B cell (primary cell): ENCODE measurements at regions not wholly inside any gene's neighbourhood (a gene's known extent, or its start where the extent isn't known, plus 50 kb on each side); places are given as distances from the start of the nearest gene placed in this dataset.

Experiments used
- ATAC-seq: fragments of 200-7000 bp; cut with Tn5 transposase; one replicate; pipeline ENCODE4 v1.10.0; 2021; ENCODE audit warnings: low read depth, mild to moderate bottlenecking, moderate number of reproducible peaks, moderate library complexity
- CTCF ChIA-PET: fragments of 350-600 bp; sonication (Branson Sonifier 250); formaldehyde crosslinking; loops from one replicate; lab custom pipeline; 2021; ENCODE audit warnings: antibody characterized with exemption, inconsistent platforms; lab: Charles Lee
- POLR2A ChIA-PET: fragments of 350-600 bp; sonication (Branson Sonifier 250); formaldehyde crosslinking; loops from one replicate; lab custom pipeline; 2021; ENCODE audit warnings: antibody characterized with exemption; lab: Charles Lee
- DNase-seq: peaks from one replicate; pipeline ENCODE4 v3.0.0; 2013
- H2AFZ ChIP-seq: 2 replicates; pipeline ENCODE4 v1.6.1; 2012; ENCODE audit warnings: mild to moderate bottlenecking, low read depth, low read length; ENCODE audit not compliant: insufficient read depth, poor library complexity, severe bottlenecking
- H3K27ac ChIP-seq, 2 donors: 1 replicate in 1 of 2; 2 replicates in 1 of 2; pipeline ENCODE4 v1.5.1; 2012 to 2013; ENCODE audit warnings: low read length in 2 of 2, mild to moderate bottlenecking in 2 of 2, moderate library complexity in 1 of 2
- H3K27me3 ChIP-seq, 4 experiments: fragments of 200-600 bp in 1 of 4; sonication (generic) in 1 of 4; replicated peaks in 1 of 4; 1 replicate in 2 of 4; 2 replicates in 2 of 4; pipeline versions ENCODE4 v1.6.1 to v1.7.0; 2013 to 2016; ENCODE audit warnings: low read length in 3 of 4, mild to moderate bottlenecking in 2 of 4, mixed read lengths in 1 of 4, moderate library complexity in 1 of 4; ENCODE audit not compliant: insufficient read depth in 4 of 4, control insufficient read depth in 3 of 4; ENCODE audit errors: control extremely low read depth in 1 of 4
- H3K36me3 ChIP-seq, 2 experiments: replicated peaks in 1 of 2; 1 replicate in 1 of 2; 2 replicates in 1 of 2; pipeline versions ENCODE4 v1.6.1 to v1.7.1; 2013; ENCODE audit warnings: low read length in 1 of 2; ENCODE audit not compliant: insufficient read depth in 2 of 2, control insufficient read depth in 1 of 2; ENCODE audit errors: control extremely low read depth in 1 of 2, extremely low read depth in 1 of 2
- H3K4me1 ChIP-seq, 2 donors: fragments of 200-600 bp in 1 of 2; sonication (generic) in 1 of 2; 1 replicate in 1 of 2; 2 replicates in 1 of 2; pipeline versions ENCODE4 v1.5.1 to v1.6.1; 2013 to 2017; ENCODE audit warnings: low read length in 2 of 2; ENCODE audit not compliant: control insufficient read depth in 2 of 2, insufficient read depth in 2 of 2
- H3K4me2 ChIP-seq: replicated peaks from 2 replicates; pipeline ENCODE3; 2012; ENCODE audit warnings: mild to moderate bottlenecking, low read depth, low read length; ENCODE audit not compliant: poor library complexity, severe bottlenecking
- H3K4me3 ChIP-seq, 5 experiments: fragments of 200-600 bp in 1 of 5; sonication (generic) in 1 of 5; 1 replicate in 3 of 5; 2 replicates in 2 of 5; pipeline versions ENCODE4 v1.5.1 to v1.7.0; 2011 to 2016; ENCODE audit warnings: low read length in 4 of 5, mild to moderate bottlenecking in 4 of 5, low read depth in 2 of 5, control low read depth in 1 of 5, moderate library complexity in 1 of 5; ENCODE audit not compliant: insufficient read depth in 1 of 5; ENCODE audit errors: control extremely low read depth in 1 of 5, extremely low read depth in 1 of 5
- H3K79me2 ChIP-seq: fragments of 200-600 bp; sonication (generic); one replicate; pipeline ENCODE4 v1.6.0; 2016; ENCODE audit warnings: low read length; ENCODE audit not compliant: control insufficient read depth, insufficient read depth
- H3K9ac ChIP-seq: fragments of 200-600 bp; sonication (generic); 2 replicates; pipeline ENCODE4 v1.6.1; 2017; ENCODE audit warnings: mild to moderate bottlenecking, low read length, moderate library complexity
- H3K9me3 ChIP-seq, 3 donors: one replicate each; pipeline versions ENCODE4 v1.6.1 to v1.7.1; 2013; ENCODE audit warnings: low read length in 2 of 3; ENCODE audit not compliant: control insufficient read depth in 2 of 3, insufficient read depth in 1 of 3; ENCODE audit errors: control extremely low read depth in 1 of 3
- H4K20me1 ChIP-seq: 2 replicates; pipeline ENCODE4 v1.6.0; 2012; ENCODE audit warnings: mild to moderate bottlenecking, low read length; ENCODE audit not compliant: insufficient read depth, control insufficient read depth, poor library complexity, severe bottlenecking
- H3K27ac Mint-ChIP-seq: one replicate; pipeline ENCODE4 v1.8.0; 2021; ENCODE audit warnings: mixed read lengths
- H3K27me3 Mint-ChIP-seq: one replicate; pipeline ENCODE4 v1.8.0; 2021; ENCODE audit warnings: mixed read lengths
- H3K4me1 Mint-ChIP-seq: one replicate; pipeline ENCODE4 v1.8.0; 2021; ENCODE audit warnings: mixed read lengths
- H3K4me3 Mint-ChIP-seq: one replicate; pipeline ENCODE4 v1.8.0; 2021; ENCODE audit warnings: mixed read lengths
- H3K9me3 Mint-ChIP-seq: one replicate; pipeline ENCODE4 v1.8.0; 2022; ENCODE audit warnings: mixed read lengths; ENCODE audit not compliant: insufficient read depth
- CTCF ChIP-seq: fragments of 200-600 bp; IDR thresholded peaks from one replicate; pipeline ENCODE4 v1.8.0; 2022; ENCODE audit warnings: antibody characterized with exemption, mild to moderate bottlenecking
- EZH2 ChIP-seq: IDR thresholded peaks from 2 replicates; pipeline ENCODE4 v1.6.1; 2012; ENCODE audit warnings: borderline replicate concordance, low read depth, mild to moderate bottlenecking, moderate library complexity, low read length; ENCODE audit not compliant: insufficient read depth, poor library complexity, severe bottlenecking
- WGBS: methylation state at CpG from one replicate; pipeline ENCODE4 v1.1.5; 2013; ENCODE audit warnings: missing lambda C conversion rate; ENCODE audit not compliant: insufficient coverage; 5-methylcytosine and 5-hydroxymethylcytosine counted together
- intact Hi-C: fragments of 100-400 bp; cut with micrococcal nuclease; formaldehyde crosslinking; loops from one replicate; pipeline ENCODE4 v1.10.0; 2022

DNA sequence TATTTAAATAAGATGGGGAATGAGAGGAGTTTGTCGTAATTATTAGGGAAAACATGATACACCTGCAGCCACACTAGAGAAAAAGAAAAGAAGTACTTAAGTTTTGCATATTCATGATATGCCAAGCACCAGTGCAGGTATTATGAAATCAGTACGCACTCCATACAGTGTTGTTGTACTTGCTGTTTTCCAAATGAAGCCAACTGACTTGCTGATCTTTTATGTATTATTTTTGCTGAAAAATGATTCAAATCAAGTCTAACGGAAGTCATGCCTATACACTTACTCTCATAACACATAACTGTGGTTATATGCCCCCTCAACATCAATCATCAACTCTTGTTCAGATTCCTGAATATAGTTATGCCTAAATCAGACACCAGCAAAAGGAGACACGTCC is 584.9 kb upstream of the EYS start:
- no peaks in the 10 kb centered on the region for H3K27me3 ChIP-seq
- ChIA-PET POLR2A (no interaction called here), CTCF (no interaction called here)
- WGBS = 80% methylated on average over 1 of the region's 4 CpGs
- H3K27ac ChIP-seq = no peak overlapping the region
- intact Hi-C loops = no loop called here
- no peak overlapping the region for H3K27ac Mint-ChIP-seq
- H4K20me1 ChIP-seq = no peaks in the 10 kb centered on the region
- no peak for DNase-seq
- no peaks in the 10 kb centered on the region for H3K79me2 ChIP-seq
- H3K9me3 Mint-ChIP-seq = no peaks in the 10 kb centered on the region
- no peaks in the 10 kb centered on the region for H3K4me1 ChIP-seq
- H3K27me3 Mint-ChIP-seq = no peaks in the 10 kb centered on the region
- no peak overlapping the region for H3K4me3 Mint-ChIP-seq
- H3K4me1 Mint-ChIP-seq = no peaks in the 10 kb centered on the region
- H3K4me2 ChIP-seq = no peak overlapping the region
- TF ChIP-seq EZH2 = no peak
- TF ChIP-seq CTCF = no peak
- H3K36me3 ChIP-seq = no peaks in the 10 kb centered on the region
- H2AFZ ChIP-seq = no peak overlapping the region
- no peak overlapping the region for H3K9ac ChIP-seq
- ATAC-seq = no peak
- no peak overlapping the region for H3K4me3 ChIP-seq
- H3K9me3 ChIP-seq = no peaks in the 10 kb centered on the region

- no peaks in the 10 kb centered on the region for H3K27me3 ChIP-seq
- ChIA-PET POLR2A (no interaction called here), CTCF (no interaction called here)
- no peaks in the 10 kb centered on the region for H3K36me3 ChIP-seq
- H3K9ac ChIP-seq = no peak overlapping the region
- no peaks in the 10 kb centered on the region for H3K4me1 ChIP-seq
- Mint-ChIP-seq H3K4me3 (no peak overlapping the region), H3K27me3 (no peaks in the 10 kb centered on the region), H3K9me3 (no peaks in the 10 kb centered on the region), H3K4me1 (no peaks in the 10 kb centered on the region), H3K27ac (no peak overlapping the region)
- intact Hi-C loops = no loop called here
- H3K4me3 ChIP-seq = no peak overlapping the region
- no peaks in the 10 kb centered on the region for H3K9me3 ChIP-seq
- WGBS = no CpG with 5 or more reads among the region's 2 CpGs
- no peak for ATAC-seq
- no peaks in the 10 kb centered on the region for H4K20me1 ChIP-seq
- H3K79me2 ChIP-seq = no peaks in the 10 kb centered on the region
- no peak overlapping the region for H2AFZ ChIP-seq
- no peak for TF ChIP-seq CTCF
- no peak for TF ChIP-seq EZH2
- DNase-seq = no peak
- H3K27ac ChIP-seq = no peak overlapping the region
- H3K4me2 ChIP-seq = no peak overlapping the region
Observed at GRCh38 chr6:66289889-66290288, 582.9 kb upstream of the EYS start.
